ENCODE measurements at regions not wholly inside any gene's neighbourhood (a gene's known extent, or its start where the extent isn't known, plus 50 kb on each side); places are given as distances from the start of the nearest gene placed in this dataset.

DNA sequence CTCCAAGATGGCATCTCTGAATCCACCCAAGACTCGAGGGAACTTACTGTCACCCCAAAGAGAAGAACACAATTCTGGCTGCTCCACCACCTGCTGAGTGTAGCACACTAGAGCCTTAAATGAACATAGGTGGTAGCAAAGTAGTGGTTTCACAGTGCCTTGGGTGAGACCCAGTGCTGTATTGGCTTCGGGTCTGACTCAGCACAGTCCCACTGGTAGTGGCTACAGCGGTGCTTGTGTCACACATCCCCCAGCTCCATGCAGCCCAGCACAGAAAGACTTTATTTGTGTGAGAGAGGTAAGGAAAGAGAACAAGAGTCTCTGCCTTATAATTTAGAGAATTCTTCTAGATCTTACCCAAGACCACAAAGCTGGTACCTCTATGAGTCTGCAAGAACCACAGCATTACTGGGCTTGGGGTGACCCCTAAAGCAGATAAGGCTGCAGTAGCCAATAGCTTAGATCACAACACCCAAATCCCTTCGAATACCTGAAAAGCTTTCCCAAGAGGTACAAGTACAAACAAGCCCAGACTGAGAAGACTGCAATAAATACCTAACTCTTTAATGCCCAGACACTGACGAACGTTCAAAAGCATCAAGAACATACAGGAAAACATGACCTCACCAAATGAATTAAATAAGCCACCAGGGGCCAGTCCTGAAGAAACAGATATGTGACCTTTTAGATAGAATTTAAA is 83.3 kb upstream of the SLC38A4 start:
- TF ChIP-seq EZH2phosphoT487 (IDR thresholded peaks at IDR 0.05; ENCODE audit: insufficient read depth, low read depth) (no peak), EZH2 (IDR thresholded peaks at IDR 0.05; ENCODE audit: insufficient read depth, poor library complexity, severe bottlenecking) (no peak)
